ENCODE measurements at regions not wholly inside any gene's neighbourhood (a gene's known extent, or its start where the extent isn't known, plus 50 kb on each side); places are given as distances from the start of the nearest gene placed in this dataset.

DNA sequence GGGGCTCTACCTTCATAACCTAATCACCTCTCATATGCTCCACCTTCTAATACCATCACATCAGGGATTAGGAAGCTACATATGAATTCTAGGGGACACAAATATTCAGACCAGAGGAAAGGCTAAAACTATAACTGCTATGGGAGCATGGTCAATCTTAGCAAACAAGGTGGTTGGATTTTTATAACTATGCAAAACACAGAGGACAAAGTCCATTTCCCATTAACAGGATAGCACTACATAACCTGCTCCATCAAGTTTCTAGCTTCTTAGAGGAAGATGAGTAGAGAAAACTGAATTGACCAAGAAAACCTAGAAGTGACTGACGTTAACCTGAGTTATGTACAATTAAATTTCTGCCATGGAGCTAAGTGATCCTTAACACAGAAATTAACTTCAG lies 398.6 kb downstream of the TBL1XR1 start:
- no peak overlapping the region for H2AFZ ChIP-seq (ENCODE audit: low read depth)
- H3K79me2 ChIP-seq (ENCODE audit: insufficient read depth, low read depth): no peaks in the 10 kb centered on the region
- H3K4me1 ChIP-seq (ENCODE audit: low read depth, poor library complexity, severe bottlenecking): no peaks in the 10 kb centered on the region
- TF ChIP-seq, protein P1, sequence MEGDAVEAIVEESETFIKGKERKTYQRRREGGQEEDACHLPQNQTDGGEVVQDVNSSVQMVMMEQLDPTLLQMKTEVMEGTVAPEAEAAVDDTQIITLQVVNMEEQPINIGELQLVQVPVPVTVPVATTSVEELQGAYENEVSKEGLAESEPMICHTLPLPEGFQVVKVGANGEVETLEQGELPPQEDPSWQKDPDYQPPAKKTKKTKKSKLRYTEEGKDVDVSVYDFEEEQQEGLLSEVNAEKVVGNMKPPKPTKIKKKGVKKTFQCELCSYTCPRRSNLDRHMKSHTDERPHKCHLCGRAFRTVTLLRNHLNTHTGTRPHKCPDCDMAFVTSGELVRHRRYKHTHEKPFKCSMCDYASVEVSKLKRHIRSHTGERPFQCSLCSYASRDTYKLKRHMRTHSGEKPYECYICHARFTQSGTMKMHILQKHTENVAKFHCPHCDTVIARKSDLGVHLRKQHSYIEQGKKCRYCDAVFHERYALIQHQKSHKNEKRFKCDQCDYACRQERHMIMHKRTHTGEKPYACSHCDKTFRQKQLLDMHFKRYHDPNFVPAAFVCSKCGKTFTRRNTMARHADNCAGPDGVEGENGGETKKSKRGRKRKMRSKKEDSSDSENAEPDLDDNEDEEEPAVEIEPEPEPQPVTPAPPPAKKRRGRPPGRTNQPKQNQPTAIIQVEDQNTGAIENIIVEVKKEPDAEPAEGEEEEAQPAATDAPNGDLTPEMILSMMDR (conservative IDR thresholded peaks at IDR 0.05; ENCODE audit: low read depth, low read length): no peak
- no peaks in the 10 kb centered on the region for H3K27me3 ChIP-seq (ENCODE audit: insufficient read depth, low read depth)
- no peak overlapping the region for H3K9ac ChIP-seq
- no peaks in the 10 kb centered on the region for H3K36me3 ChIP-seq (ENCODE audit: insufficient read depth)
- no peaks in the 10 kb centered on the region for H4K20me1 ChIP-seq (ENCODE audit: insufficient read depth)
- H3K4me2 ChIP-seq: no peak overlapping the region
- H3K4me3 ChIP-seq (IDR thresholded peaks at IDR 0.05; ENCODE audit: insufficient read depth, low read depth, low read length): no peak overlapping the region
- no peak overlapping the region for H3K27ac ChIP-seq

- TF ChIP-seq, protein P1 (conservative IDR thresholded peaks at IDR 0.05; ENCODE audit: low read depth, low read length): no peak
- H3K4me2 ChIP-seq: no peak overlapping the region
- no peaks in the 10 kb centered on the region for H3K27me3 ChIP-seq (ENCODE audit: insufficient read depth, low read depth)
- H3K36me3 ChIP-seq (ENCODE audit: insufficient read depth): no peaks in the 10 kb centered on the region
- no peak overlapping the region for H3K9ac ChIP-seq
- H2AFZ ChIP-seq (ENCODE audit: low read depth): no peak overlapping the region
- H3K79me2 ChIP-seq (ENCODE audit: insufficient read depth, low read depth): no peaks in the 10 kb centered on the region
- no peaks in the 10 kb centered on the region for H3K4me1 ChIP-seq (ENCODE audit: low read depth, poor library complexity, severe bottlenecking)
- H3K4me3 ChIP-seq (IDR thresholded peaks at IDR 0.05; ENCODE audit: insufficient read depth, low read depth, low read length): no peak overlapping the region
- H3K27ac ChIP-seq: no peak overlapping the region
- H4K20me1 ChIP-seq (ENCODE audit: insufficient read depth): no peaks in the 10 kb centered on the region
These were observed 400.9 kb downstream of the TBL1XR1 start for GRCh38 chr3:176796371-176796770.

DNA sequence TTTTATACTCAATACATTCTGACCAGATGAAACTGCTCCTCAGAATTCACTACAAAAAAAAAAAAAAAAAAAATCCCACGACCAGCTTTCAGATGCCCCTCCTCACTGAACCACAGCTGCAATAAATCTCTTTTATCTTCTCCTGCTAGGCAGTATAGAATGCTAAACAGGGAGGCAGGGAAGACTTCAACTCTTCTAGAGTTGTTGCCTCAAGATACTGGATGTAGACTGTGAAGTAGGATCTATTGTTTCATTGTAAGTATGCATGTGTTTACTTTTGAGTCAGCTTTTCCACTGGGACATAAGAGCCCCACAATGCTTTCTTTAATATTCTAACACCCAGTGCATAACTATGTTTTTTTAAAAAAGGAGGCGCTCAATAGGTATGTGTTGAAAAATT lies 401.4 kb downstream of the TBL1XR1 start:
- Histone ChIP-seq H3K9ac (no peak overlapping the region), H3K4me3 (IDR thresholded peaks at IDR 0.05; ENCODE audit: insufficient read depth, low read depth, low read length) (no peak overlapping the region)
- TF ChIP-seq, protein P1 (conservative IDR thresholded peaks at IDR 0.05; ENCODE audit: low read depth, low read length): no peak

GRCh38 chr3:176794406-176794805 lies 402.9 kb downstream of the TBL1XR1 start:
- TF ChIP-seq, protein P1 (conservative IDR thresholded peaks at IDR 0.05; ENCODE audit: low read depth, low read length): no peak
- H4K20me1 ChIP-seq (ENCODE audit: insufficient read depth): no peaks in the 10 kb centered on the region
- H3K27ac ChIP-seq: no peak overlapping the region

More for the DNA sequence above, 401.4 kb downstream of the TBL1XR1 start:
- H3K36me3 ChIP-seq (ENCODE audit: insufficient read depth): no peaks in the 10 kb centered on the region
- H3K79me2 ChIP-seq (ENCODE audit: insufficient read depth, low read depth): no peaks in the 10 kb centered on the region
- H4K20me1 ChIP-seq (ENCODE audit: insufficient read depth): no peaks in the 10 kb centered on the region
- no peak overlapping the region for H3K4me2 ChIP-seq
- H3K27ac ChIP-seq: no peak overlapping the region
- H3K4me1 ChIP-seq (ENCODE audit: low read depth, poor library complexity, severe bottlenecking): no peaks in the 10 kb centered on the region
- no peaks in the 10 kb centered on the region for H3K27me3 ChIP-seq (ENCODE audit: insufficient read depth, low read depth)
- H2AFZ ChIP-seq (ENCODE audit: low read depth): no peak overlapping the region

More at GRCh38 chr3:176794406-176794805, 402.9 kb downstream of the TBL1XR1 start:
- Histone ChIP-seq H3K36me3 (ENCODE audit: insufficient read depth) (no peaks in the 10 kb centered on the region), H3K4me3 (IDR thresholded peaks at IDR 0.05; ENCODE audit: insufficient read depth, low read depth, low read length) (no peak overlapping the region), H3K4me2 (no peak overlapping the region), H3K79me2 (ENCODE audit: insufficient read depth, low read depth) (no peaks in the 10 kb centered on the region), H3K27me3 (ENCODE audit: insufficient read depth, low read depth) (no peaks in the 10 kb centered on the region), H2AFZ (ENCODE audit: low read depth) (no peak overlapping the region), H3K4me1 (ENCODE audit: low read depth, poor library complexity, severe bottlenecking) (no peaks in the 10 kb centered on the region), H3K9ac (no peak overlapping the region)

All from KMS-11 (cell line).